HG02884 (cell line): ENCODE measurements at regions not wholly inside any gene's neighbourhood (a gene's known extent, or its start where the extent isn't known, plus 50 kb on each side); places are given as distances from the start of the nearest gene placed in this dataset.
"Not testable (repeated sequence)": the region's sequence is repeated elsewhere in the genome, so short reads cannot be mapped to it uniquely, and the experiment has no call there.

Source experiments
- ATAC-seq: cut with Tn5 transposase; IDR thresholded peaks from one replicate; pipeline ENCODE4 v1.9.1; 2021; ENCODE audit warnings: mild to moderate bottlenecking, moderate library complexity; ENCODE audit not compliant: unreplicated experiment

GRCh38 chr2:111439237-111439636 lies 318.5 kb downstream of the BCL2L11 start:
- ATAC-seq: not testable (repeated sequence)

GRCh38 chr2:111441614-111442013 lies 320.9 kb downstream of the BCL2L11 start:
- ATAC-seq: not testable (repeated sequence)

- not testable (repeated sequence) for ATAC-seq
Measured at GRCh38 chr2:111442767-111443454, 322.2 kb downstream of the BCL2L11 start.

- not testable (repeated sequence) for ATAC-seq
Measured at GRCh38 chr2:111444516-111444915, 323.8 kb downstream of the BCL2L11 start.

GRCh38 chr2:111445191-111445929 lies 324.6 kb downstream of the BCL2L11 start:
- not testable (repeated sequence) for ATAC-seq

GRCh38 chr2:111445941-111446340 lies 325.2 kb downstream of the BCL2L11 start:
- not testable (repeated sequence) for ATAC-seq

- not testable (repeated sequence) for ATAC-seq
Measured at GRCh38 chr2:111447482-111447881, 326.8 kb downstream of the BCL2L11 start.

- not testable (repeated sequence) for ATAC-seq
Measured at GRCh38 chr2:111448796-111449195, 328.1 kb downstream of the BCL2L11 start.

- not testable (repeated sequence) for ATAC-seq
Measured at GRCh38 chr2:111450526-111450925, 329.8 kb downstream of the BCL2L11 start.

GRCh38 chr2:111451692-111452199 lies 331.0 kb downstream of the BCL2L11 start:
- not testable (repeated sequence) for ATAC-seq

GRCh38 chr2:111452208-111452607 lies 331.5 kb downstream of the BCL2L11 start:
- peak; percentile 78 for ATAC-seq

GRCh38 chr2:111453308-111453707 lies 332.6 kb downstream of the BCL2L11 start:
- not testable (repeated sequence) for ATAC-seq

GRCh38 chr2:111453816-111454215 lies 333.1 kb downstream of the BCL2L11 start:
- not testable (repeated sequence) for ATAC-seq

GRCh38 chr2:111454404-111454803 lies 333.7 kb downstream of the BCL2L11 start:
- ATAC-seq: peak; percentile 58

- not testable (repeated sequence) for ATAC-seq
Measured at GRCh38 chr2:111455016-111456015, 334.6 kb downstream of the BCL2L11 start.

- ATAC-seq: not testable (repeated sequence)
Measured at GRCh38 chr2:111457191-111457590, 336.5 kb downstream of the BCL2L11 start.

GRCh38 chr2:111460901-111461300 lies 340.2 kb downstream of the BCL2L11 start:
- ATAC-seq: not testable (repeated sequence)

GRCh38 chr2:111461831-111462230 lies 341.1 kb downstream of the BCL2L11 start:
- ATAC-seq: not testable (repeated sequence)

GRCh38 chr2:111462572-111462971 lies 341.9 kb downstream of the BCL2L11 start:
- ATAC-seq: not testable (repeated sequence)

GRCh38 chr2:111463238-111463848 lies 342.6 kb downstream of the BCL2L11 start:
- not testable (repeated sequence) for ATAC-seq
